SK-N-SH (cell line): ENCODE measurements at regions not wholly inside any gene's neighbourhood (a gene's known extent, or its start where the extent isn't known, plus 50 kb on each side); places are given as distances from the start of the nearest gene placed in this dataset.

Experiments used
- CTCF ChIA-PET: fragments of 300-600, 350-600 bp; formaldehyde crosslinking; extraction: SDS; loops from one replicate; lab custom pipeline; 2021; lab: Yijun Ruan, JAX
- POLR2A ChIA-PET: fragments of 350-600 bp; sonication (Branson Sonifier 250); formaldehyde crosslinking; extraction: SDS; loops from one replicate; lab custom pipeline; 2020; ENCODE audit warnings: antibody characterized with exemption, inconsistent platforms; lab: Yijun Ruan, JAX
- DNase-seq: peaks from one replicate; pipeline ENCODE4 v3.0.0; 2012
- H2AFZ ChIP-seq: fragments of 200-600 bp; sonication (generic); 2 replicates; pipeline ENCODE4 v1.8.1; 2016; ENCODE audit warnings: antibody characterized with exemption, mild to moderate bottlenecking, low read depth
- H3F3A ChIP-seq: fragments of 200-600 bp; sonication (generic); replicated peaks from 2 replicates; pipeline ENCODE3; 2016; ENCODE audit warnings: antibody characterized with exemption, mild to moderate bottlenecking; ENCODE audit not compliant: insufficient read depth
- H3K27ac ChIP-seq, 2 experiments: fragments of 200-500 bp in 1 of 2; fragments of 200-600 bp in 1 of 2; sonication (Bioruptor generic) in 1 of 2; sonication (generic), shearing (Covaris generic) in 1 of 2; 2 replicates each; pipeline versions ENCODE4 v1.5.1 to v1.6.1; 2014 to 2016; ENCODE audit warnings: low read depth in 2 of 2, inconsistent platforms in 1 of 2, low read length in 1 of 2, mild to moderate bottlenecking in 1 of 2, mixed read lengths in 1 of 2
- H3K27me3 ChIP-seq: fragments of 200-600 bp; sonication (generic), shearing (Covaris generic); 2 replicates; pipeline ENCODE4 v1.6.1; 2016; ENCODE audit warnings: mixed run types; ENCODE audit not compliant: insufficient read depth
- H3K36me3 ChIP-seq, 2 experiments: fragments of 200-500 bp in 1 of 2; fragments of 200-600 bp in 1 of 2; sonication (Bioruptor generic) in 1 of 2; sonication (generic) in 1 of 2; replicated peaks in 1 of 2; 2 replicates each; pipeline versions ENCODE3 to v1.5.1; 2014 to 2016; ENCODE audit warnings: low read length in 1 of 2, mild to moderate bottlenecking in 1 of 2; ENCODE audit not compliant: insufficient read depth in 2 of 2, control insufficient read depth in 1 of 2
- H3K4me1 ChIP-seq, 2 experiments: fragments of 200-500 bp in 1 of 2; fragments of 200-600 bp in 1 of 2; sonication (Bioruptor generic) in 1 of 2; sonication (generic), shearing (Covaris generic) in 1 of 2; 2 replicates each; pipeline versions ENCODE4 v1.5.1 to v1.6.1; 2014 to 2016; ENCODE audit warnings: low read depth in 1 of 2, low read length in 1 of 2, mixed run types in 1 of 2; ENCODE audit not compliant: insufficient read depth in 2 of 2, control insufficient read depth in 1 of 2
- H3K4me2 ChIP-seq: fragments of 200-600 bp; sonication (generic), shearing (Covaris generic); 2 replicates; pipeline ENCODE4 v1.6.1; 2017; ENCODE audit warnings: mixed run types
- H3K4me3 ChIP-seq, 2 experiments: fragments of 200-500 bp in 1 of 2; fragments of 200-600 bp in 1 of 2; sonication (Bioruptor generic) in 1 of 2; sonication (generic), shearing (Covaris generic) in 1 of 2; 2 replicates each; pipeline versions ENCODE4 v1.5.1 to v1.8.1; 2014 to 2016; ENCODE audit warnings: low read depth in 2 of 2, inconsistent platforms in 1 of 2, low read length in 1 of 2, mild to moderate bottlenecking in 1 of 2, mixed read lengths in 1 of 2, moderate library complexity in 1 of 2
- H3K79me2 ChIP-seq: fragments of 200-600 bp; sonication (generic); 2 replicates; pipeline ENCODE4 v1.8.1; 2017; ENCODE audit warnings: mild to moderate bottlenecking; ENCODE audit not compliant: insufficient read depth
- H3K9ac ChIP-seq: fragments of 200-600 bp; sonication (generic); 2 replicates; pipeline ENCODE4 v1.6.1; 2017; ENCODE audit warnings: mixed run types
- H3K9me2 ChIP-seq: fragments of 200-600 bp; sonication (generic); 2 replicates; pipeline ENCODE4 v1.6.1; 2017; ENCODE audit warnings: mixed run types
- H3K9me3 ChIP-seq: fragments of 200-600 bp; sonication (generic); 2 replicates; pipeline ENCODE4 v1.6.1; 2017; ENCODE audit warnings: mixed run types, mild to moderate bottlenecking, moderate library complexity
- H4K20me1 ChIP-seq: fragments of 200-600 bp; sonication (generic); 2 replicates; pipeline ENCODE4 v1.6.1; 2017; ENCODE audit warnings: mild to moderate bottlenecking, mixed run types; ENCODE audit not compliant: insufficient read depth
- CTCF ChIP-seq: fragments of 200-600 bp; sonication (generic); IDR thresholded peaks from 2 replicates; pipeline ENCODE4 v1.6.1; 2017; ENCODE audit warnings: antibody characterized with exemption, mild to moderate bottlenecking, moderate library complexity
- FOSL2 ChIP-seq: IDR thresholded peaks from 2 replicates; pipeline ENCODE4 v1.4.0; 2012; ENCODE audit warnings: low read depth, mild to moderate bottlenecking, moderate library complexity, borderline replicate concordance
- GABPA ChIP-seq: IDR thresholded peaks from 2 replicates; pipeline ENCODE4 v1.4.0; 2012; ENCODE audit warnings: low read depth, mild to moderate bottlenecking
- GATA2 ChIP-seq: sonication (generic); formaldehyde crosslinking; IDR thresholded peaks from 2 replicates; pipeline ENCODE4 v1.5.0; 2020; ENCODE audit warnings: mild to moderate bottlenecking, missing genetic modification reagents
- MXI1 ChIP-seq: IDR thresholded peaks from 2 replicates; pipeline ENCODE4 v1.6.1; 2012; ENCODE audit warnings: mild to moderate bottlenecking, low read depth, low read length, improper control_type of control experiment
- RAD21 ChIP-seq: IDR thresholded peaks from 2 replicates; pipeline ENCODE4 v1.6.1; 2012; ENCODE audit warnings: mild to moderate bottlenecking, low read length
- RCOR1 ChIP-seq: fragments of 150-350 bp; IDR thresholded peaks from 2 replicates; pipeline ENCODE4 v1.6.1; 2017; ENCODE audit warnings: antibody characterized with exemption, low read length
- RFX5 ChIP-seq: IDR thresholded peaks from 2 replicates; pipeline ENCODE4 v1.6.1; 2012; ENCODE audit warnings: mild to moderate bottlenecking, improper control_type of control experiment, low read length
- SMC3 ChIP-seq: IDR thresholded peaks from 2 replicates; pipeline ENCODE4 v1.6.1; 2012; ENCODE audit warnings: low read depth, low read length, improper control_type of control experiment
- TAF1 ChIP-seq: IDR thresholded peaks from 2 replicates; pipeline ENCODE4 v1.6.1; 2012; ENCODE audit warnings: low read depth, mild to moderate bottlenecking, low read length, moderate library complexity, borderline replicate concordance
- TCF12 ChIP-seq: IDR thresholded peaks from 2 replicates; pipeline ENCODE4 v1.4.0; 2012
- TEAD4 ChIP-seq: IDR thresholded peaks from 2 replicates; pipeline ENCODE4 v1.4.0; 2012; ENCODE audit warnings: mild to moderate bottlenecking, borderline replicate concordance; ENCODE audit not compliant: insufficient read depth
- ZBTB33 ChIP-seq: IDR thresholded peaks from 2 replicates; pipeline ENCODE4 v1.4.0; 2012; ENCODE audit warnings: low read depth, borderline replicate concordance
- WGBS: methylation state at CpG from one replicate; pipeline ENCODE4 v1.1.6; 2017; ENCODE audit warnings: low lambda C conversion rate; 5-methylcytosine and 5-hydroxymethylcytosine counted together
- TF ChIP-seq, protein P1 (sequence below): IDR thresholded peaks from 2 replicates; pipeline ENCODE4; 2012

DNA sequence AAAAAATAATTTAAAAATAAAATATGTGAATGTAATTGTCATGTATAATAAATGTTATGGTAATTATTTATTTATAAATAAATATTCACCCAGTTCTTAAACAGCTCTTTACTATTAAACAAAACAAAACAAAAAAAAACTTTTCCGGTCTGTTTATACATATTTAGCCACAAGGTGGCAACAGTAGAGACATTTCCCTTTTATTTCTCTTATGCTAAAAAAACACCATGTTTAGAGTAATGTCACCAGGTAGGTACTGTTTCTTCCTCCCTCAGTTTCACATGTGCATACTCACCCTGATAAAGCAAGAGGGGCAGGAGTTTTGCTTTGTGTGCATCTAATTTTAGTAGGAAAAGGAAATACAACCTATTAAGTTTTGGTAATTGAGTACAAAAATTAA lies 610.4 kb upstream of the IMPG1 start:
- Histone ChIP-seq H2AFZ (no peak overlapping the region), H3K27ac (no peak overlapping the region), H3K4me2 (no peak overlapping the region), H3K4me3 (no peak overlapping the region), H4K20me1 (no peaks in the 10 kb centered on the region), H3F3A (no peaks in the 10 kb centered on the region), H3K9ac (no peak overlapping the region), H3K9me2 (no peaks in the 10 kb centered on the region), H3K4me1 (no peaks in the 10 kb centered on the region), H3K9me3 (no peaks in the 10 kb centered on the region), H3K79me2 (no peaks in the 10 kb centered on the region), H3K36me3 (no peaks in the 10 kb centered on the region), H3K27me3 (no peaks in the 10 kb centered on the region)
- CTCF ChIA-PET = interaction anchor here (0.6 to 1.3 kb wide), 6 partner anchors 9 to 84 kb away, joined by 3 to 4 read pairs (median 4); no protein-coding TSS in a partner anchor
- POLR2A ChIA-PET = no interaction called here
- TF ChIP-seq SMC3 = peak; percentile 23; the same call in 1 of the 2 replicates
- TF ChIP-seq RAD21 = peak; percentile 17; the same call in 1 of the 2 replicates
- peak; percentile 61 for TF ChIP-seq CTCF
- TF ChIP-seq MXI1 = no peak
- TF ChIP-seq GATA2 (CRISPR knock-in tag) = no peak
- 0% methylated on average over 1 of the region's 1 CpG for WGBS
- no peak for DNase-seq

GRCh38 chr6:76681781-76682180 lies 609.3 kb upstream of the IMPG1 start:
- Histone ChIP-seq H3K4me2 (no peak overlapping the region), H3K9me2 (no peaks in the 10 kb centered on the region), H3K4me3 (no peak overlapping the region), H3K9me3 (no peaks in the 10 kb centered on the region), H3K4me1 (no peaks in the 10 kb centered on the region), H4K20me1 (no peaks in the 10 kb centered on the region), H3F3A (no peaks in the 10 kb centered on the region), H3K79me2 (no peaks in the 10 kb centered on the region), H2AFZ (no peak overlapping the region), H3K27ac (no peak overlapping the region), H3K36me3 (no peaks in the 10 kb centered on the region), H3K27me3 (no peaks in the 10 kb centered on the region), H3K9ac (no peak overlapping the region)
- POLR2A ChIA-PET = no interaction called here
- CTCF ChIA-PET = interaction anchor here (0.9 to 1.3 kb wide), 5 partner anchors 10 to 789 kb away, joined by 3 to 4 read pairs (median 4); no protein-coding TSS in a partner anchor
- DNase-seq = no peak
- TF ChIP-seq ZBTB33 (no peak), RCOR1 (no peak), TAF1 (no peak), MXI1 (no peak), GATA2 (CRISPR knock-in tag) (no peak), GABPA (no peak), RFX5 (no peak), TEAD4 (no peak), TCF12 (no peak), FOSL2 (no peak)
- TF ChIP-seq, protein P1, sequence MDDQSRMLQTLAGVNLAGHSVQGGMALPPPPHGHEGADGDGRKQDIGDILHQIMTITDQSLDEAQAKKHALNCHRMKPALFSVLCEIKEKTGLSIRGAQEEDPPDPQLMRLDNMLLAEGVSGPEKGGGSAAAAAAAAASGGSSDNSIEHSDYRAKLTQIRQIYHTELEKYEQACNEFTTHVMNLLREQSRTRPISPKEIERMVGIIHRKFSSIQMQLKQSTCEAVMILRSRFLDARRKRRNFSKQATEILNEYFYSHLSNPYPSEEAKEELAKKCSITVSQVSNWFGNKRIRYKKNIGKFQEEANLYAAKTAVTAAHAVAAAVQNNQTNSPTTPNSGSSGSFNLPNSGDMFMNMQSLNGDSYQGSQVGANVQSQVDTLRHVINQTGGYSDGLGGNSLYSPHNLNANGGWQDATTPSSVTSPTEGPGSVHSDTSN = no peak
